Stomach (tissue), 8 donors: ENCODE measurements at regions not wholly inside any gene's neighbourhood (a gene's known extent, or its start where the extent isn't known, plus 50 kb on each side); places are given as distances from the start of the nearest gene placed in this dataset.

Source experiments
- DNase-seq, 2 donors: peaks; one replicate each; pipeline versions ENCODE4 v3.0.0 to v3.0.0-alpha.2; 2013 to 2019
- H3K27ac ChIP-seq, 5 donors: fragments of 200-600 bp in 4 of 5; sonication (generic) in 4 of 5; one replicate each; pipeline ENCODE4 v1.5.1; 2013 to 2019; ENCODE audit warnings: mild to moderate bottlenecking in 1 of 5, moderate library complexity in 1 of 5
- H3K27me3 ChIP-seq, 3 donors: fragments of 200-600 bp; sonication (generic); one replicate each; pipeline ENCODE4 v1.5.1; 2017 to 2019; ENCODE audit warnings: mixed run types in 1 of 3
- H3K36me3 ChIP-seq, 4 donors: fragments of 200-600 bp; sonication (generic); 1 replicate in 3 of 4; 2 replicates in 1 of 4; pipeline ENCODE4 v1.5.1; 2016 to 2019
- H3K4me1 ChIP-seq, 4 donors: fragments of 200-600 bp; sonication (generic); one replicate each; pipeline ENCODE4 v1.5.1; 2016 to 2019
- H3K4me3 ChIP-seq, 4 donors: fragments of 200-600 bp; sonication (generic) in 3 of 4; one replicate each; pipeline ENCODE4 v1.5.1; 2016 to 2019; ENCODE audit warnings: mild to moderate bottlenecking in 1 of 4
- H3K9me3 ChIP-seq, 4 donors: fragments of 200-600 bp; sonication (generic); one replicate each; pipeline ENCODE4 v1.5.1; 2016 to 2019
- EP300 ChIP-seq: sonication (generic); formaldehyde crosslinking; IDR thresholded peaks from one replicate; pipeline ENCODE4 v1.6.1; 2017; ENCODE audit warnings: antibody characterized with exemption
- POLR2A ChIP-seq, 4 donors: fragments of 450-650 bp; IDR thresholded peaks; one replicate each; pipeline ENCODE4 v1.6.1; 2016; ENCODE audit warnings: antibody characterized with exemption in 4 of 4, control low read depth in 2 of 4, mild to moderate bottlenecking in 1 of 4, moderate library complexity in 1 of 4
- POLR2AphosphoS5 ChIP-seq, 3 donors: sonication (generic); formaldehyde crosslinking; IDR thresholded peaks; one replicate each; pipeline ENCODE4 v1.6.1; 2016; ENCODE audit warnings: antibody characterized with exemption in 3 of 3
- WGBS, 5 donors: extraction: QIAGEN DNeasy Blood & Tissue Kit in 3 of 5; methylation state at CpG; one replicate each; pipeline versions ENCODE4 v1.1.5 to v1.1.7; 2013 to 2018; 5-methylcytosine and 5-hydroxymethylcytosine counted together
- intact Hi-C: fragments of 100-400 bp; cut with DNase I; formaldehyde crosslinking; loops from one replicate; pipeline ENCODE4 v1.15.1; 2023; ENCODE audit warnings: low total_unique reads
- TF ChIP-seq, protein P1 (sequence below), 7 experiments: fragments of 450-650 bp in 4 of 7; fragments of 200-600 bp in 3 of 7; sonication (generic) in 3 of 7; IDR thresholded peaks; one replicate each; pipeline ENCODE4 v1.5.1; 2016 to 2019; ENCODE audit warnings: antibody characterized with exemption in 7 of 7, control low read depth in 2 of 7, mild to moderate bottlenecking in 1 of 7
- donor health status: healthy with polysubstance abuse.
- donor health status: Bipolar disorder and iron deficiency.
- donor health status: healthy.

DNA sequence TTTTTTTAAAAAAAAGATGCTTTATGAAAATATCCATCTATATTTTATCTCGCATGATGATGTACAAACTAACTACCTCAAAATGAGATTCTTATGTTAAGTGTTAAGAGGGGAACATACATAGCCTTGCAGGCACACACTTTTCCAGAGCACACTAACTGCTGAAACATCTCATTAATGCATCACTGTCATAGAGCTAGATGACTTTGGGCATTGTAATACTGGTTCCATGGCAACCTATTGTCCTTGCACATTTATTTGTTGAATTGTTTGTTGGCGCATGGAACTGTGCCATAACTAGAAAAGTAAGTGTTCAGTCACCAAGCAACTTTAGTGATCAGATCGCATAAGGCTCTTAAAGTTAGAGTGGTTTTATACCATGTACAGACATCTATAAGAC lies 348.3 kb downstream of the GALC start:
- TF ChIP-seq, protein P1, sequence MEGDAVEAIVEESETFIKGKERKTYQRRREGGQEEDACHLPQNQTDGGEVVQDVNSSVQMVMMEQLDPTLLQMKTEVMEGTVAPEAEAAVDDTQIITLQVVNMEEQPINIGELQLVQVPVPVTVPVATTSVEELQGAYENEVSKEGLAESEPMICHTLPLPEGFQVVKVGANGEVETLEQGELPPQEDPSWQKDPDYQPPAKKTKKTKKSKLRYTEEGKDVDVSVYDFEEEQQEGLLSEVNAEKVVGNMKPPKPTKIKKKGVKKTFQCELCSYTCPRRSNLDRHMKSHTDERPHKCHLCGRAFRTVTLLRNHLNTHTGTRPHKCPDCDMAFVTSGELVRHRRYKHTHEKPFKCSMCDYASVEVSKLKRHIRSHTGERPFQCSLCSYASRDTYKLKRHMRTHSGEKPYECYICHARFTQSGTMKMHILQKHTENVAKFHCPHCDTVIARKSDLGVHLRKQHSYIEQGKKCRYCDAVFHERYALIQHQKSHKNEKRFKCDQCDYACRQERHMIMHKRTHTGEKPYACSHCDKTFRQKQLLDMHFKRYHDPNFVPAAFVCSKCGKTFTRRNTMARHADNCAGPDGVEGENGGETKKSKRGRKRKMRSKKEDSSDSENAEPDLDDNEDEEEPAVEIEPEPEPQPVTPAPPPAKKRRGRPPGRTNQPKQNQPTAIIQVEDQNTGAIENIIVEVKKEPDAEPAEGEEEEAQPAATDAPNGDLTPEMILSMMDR (IDR thresholded peaks at IDR 0.05): no peak
- TF ChIP-seq POLR2AphosphoS5 (IDR thresholded peaks at IDR 0.05): no peak
- TF ChIP-seq EP300: no peak
- TF ChIP-seq POLR2A (IDR thresholded peaks at IDR 0.05): no peak
- Histone ChIP-seq H3K9me3 (peaks cover 3 to 12% (median 10%) of the 10 kb centered on the region in 4 donors), H3K36me3 (no peaks in the 10 kb centered on the region), H3K27ac (no peak overlapping the region), H3K4me1 (no peaks in the 10 kb centered on the region), H3K27me3 (no peaks in the 10 kb centered on the region), H3K4me3 (no peak overlapping the region)
- intact Hi-C loops: no loop called here
- WGBS, 5 donors: 90 to 95% (median 92%) methylated on average over 3 of the region's 3 CpGs
- no peak for DNase-seq

DNA sequence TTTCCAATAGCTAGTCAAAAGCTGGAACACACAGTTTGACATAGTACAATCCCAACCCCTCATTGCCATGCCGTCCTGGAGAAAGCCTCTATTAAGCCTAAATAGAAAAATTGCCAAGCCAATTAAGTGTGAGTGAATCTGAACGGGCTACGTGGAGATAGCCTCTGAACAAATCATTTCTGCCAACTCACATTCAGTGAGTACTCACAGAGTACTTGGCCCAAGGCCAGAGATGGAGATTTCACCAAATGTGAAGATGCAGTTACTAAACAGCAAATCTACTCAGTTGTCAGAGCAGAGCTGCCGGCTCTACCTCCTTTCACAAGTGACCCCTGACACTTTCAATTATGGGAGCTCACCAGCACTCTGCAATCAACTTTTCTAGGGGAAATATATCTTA lies 350.0 kb downstream of the GALC start:
- TF ChIP-seq POLR2AphosphoS5 (IDR thresholded peaks at IDR 0.05) (no peak), EP300 (no peak), POLR2A (IDR thresholded peaks at IDR 0.05) (no peak)
- TF ChIP-seq, protein P1 (IDR thresholded peaks at IDR 0.05): no peak
- no peaks in the 10 kb centered on the region for H3K9me3 ChIP-seq
- no peak overlapping the region for H3K27ac ChIP-seq
- peak in 1 of 2 donors; percentile 65 for DNase-seq
- intact Hi-C loops: no loop called here
- 25 to 60% (median 49%) methylated on average over 4 of the region's 4 CpGs for WGBS, 5 donors
- H3K36me3 ChIP-seq: no peaks in the 10 kb centered on the region
- H3K27me3 ChIP-seq: no peaks in the 10 kb centered on the region
- no peak overlapping the region for H3K4me3 ChIP-seq
- H3K4me1 ChIP-seq: no peaks in the 10 kb centered on the region

DNA sequence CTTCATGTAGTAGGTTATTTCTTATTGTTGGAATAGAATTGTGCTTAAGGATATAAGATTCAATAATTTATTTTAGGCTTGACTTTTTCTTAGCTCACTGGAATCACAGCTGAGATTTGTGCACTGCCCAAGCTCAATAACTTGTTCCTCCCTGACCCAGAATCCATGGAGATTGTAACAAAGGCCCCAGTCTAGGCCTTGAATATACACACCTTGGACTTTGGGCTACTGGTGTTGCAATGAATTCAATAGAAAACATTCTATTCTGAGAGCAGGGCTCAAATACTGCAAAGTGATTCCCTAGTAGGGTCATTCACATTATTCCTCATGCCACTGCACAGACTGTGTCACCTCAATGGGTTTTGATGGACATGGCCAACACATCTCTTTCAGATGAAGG lies 352.4 kb downstream of the GALC start:
- no peak for DNase-seq
- Histone ChIP-seq H3K9me3 (no peaks in the 10 kb centered on the region), H3K27me3 (no peaks in the 10 kb centered on the region), H3K36me3 (no peaks in the 10 kb centered on the region), H3K4me1 (no peaks in the 10 kb centered on the region), H3K4me3 (no peak overlapping the region), H3K27ac (no peak overlapping the region)
- intact Hi-C loops: no loop called here
- TF ChIP-seq POLR2A (IDR thresholded peaks at IDR 0.05): no peak
- TF ChIP-seq EP300: no peak
- TF ChIP-seq, protein P1 (IDR thresholded peaks at IDR 0.05): no peak
- no peak for TF ChIP-seq POLR2AphosphoS5 (IDR thresholded peaks at IDR 0.05)

DNA sequence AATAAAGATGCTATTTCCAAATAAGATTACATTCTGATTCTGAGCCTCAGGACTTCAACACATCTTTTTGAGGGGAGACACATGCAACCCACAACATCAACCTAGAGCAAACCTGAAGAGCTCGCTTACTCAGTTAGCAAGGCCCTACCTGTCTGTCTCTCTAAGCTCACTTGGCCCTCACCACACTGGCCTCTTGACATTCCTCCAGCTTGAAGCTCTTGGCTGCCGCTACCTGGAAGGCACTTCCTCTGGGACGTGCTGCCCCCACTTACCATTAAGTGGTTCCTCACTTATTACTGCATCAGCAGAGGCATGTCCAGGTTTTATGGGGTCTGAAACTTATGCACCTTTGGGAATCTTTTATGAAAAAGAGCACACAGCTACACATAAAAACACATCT lies 354.8 kb downstream of the GALC start:
- 71 to 89% (median 82%) methylated on average over 3 of the region's 3 CpGs for WGBS, 5 donors
- no peak overlapping the region for H3K27ac ChIP-seq
- H3K4me3 ChIP-seq: no peak overlapping the region
- no peaks in the 10 kb centered on the region for H3K27me3 ChIP-seq
- no peaks in the 10 kb centered on the region for H3K4me1 ChIP-seq
- intact Hi-C loops: no loop called here
- TF ChIP-seq POLR2AphosphoS5 (IDR thresholded peaks at IDR 0.05): no peak
- no peak for TF ChIP-seq POLR2A (IDR thresholded peaks at IDR 0.05)
- no peak for TF ChIP-seq EP300
- TF ChIP-seq, protein P1 (IDR thresholded peaks at IDR 0.05): no peak
- H3K9me3 ChIP-seq: no peaks in the 10 kb centered on the region
- DNase-seq: no peak
- H3K36me3 ChIP-seq: no peaks in the 10 kb centered on the region
